ENCODE measurements at regions not wholly inside any gene's neighbourhood (a gene's known extent, or its start where the extent isn't known, plus 50 kb on each side); places are given as distances from the start of the nearest gene placed in this dataset.

DNA sequence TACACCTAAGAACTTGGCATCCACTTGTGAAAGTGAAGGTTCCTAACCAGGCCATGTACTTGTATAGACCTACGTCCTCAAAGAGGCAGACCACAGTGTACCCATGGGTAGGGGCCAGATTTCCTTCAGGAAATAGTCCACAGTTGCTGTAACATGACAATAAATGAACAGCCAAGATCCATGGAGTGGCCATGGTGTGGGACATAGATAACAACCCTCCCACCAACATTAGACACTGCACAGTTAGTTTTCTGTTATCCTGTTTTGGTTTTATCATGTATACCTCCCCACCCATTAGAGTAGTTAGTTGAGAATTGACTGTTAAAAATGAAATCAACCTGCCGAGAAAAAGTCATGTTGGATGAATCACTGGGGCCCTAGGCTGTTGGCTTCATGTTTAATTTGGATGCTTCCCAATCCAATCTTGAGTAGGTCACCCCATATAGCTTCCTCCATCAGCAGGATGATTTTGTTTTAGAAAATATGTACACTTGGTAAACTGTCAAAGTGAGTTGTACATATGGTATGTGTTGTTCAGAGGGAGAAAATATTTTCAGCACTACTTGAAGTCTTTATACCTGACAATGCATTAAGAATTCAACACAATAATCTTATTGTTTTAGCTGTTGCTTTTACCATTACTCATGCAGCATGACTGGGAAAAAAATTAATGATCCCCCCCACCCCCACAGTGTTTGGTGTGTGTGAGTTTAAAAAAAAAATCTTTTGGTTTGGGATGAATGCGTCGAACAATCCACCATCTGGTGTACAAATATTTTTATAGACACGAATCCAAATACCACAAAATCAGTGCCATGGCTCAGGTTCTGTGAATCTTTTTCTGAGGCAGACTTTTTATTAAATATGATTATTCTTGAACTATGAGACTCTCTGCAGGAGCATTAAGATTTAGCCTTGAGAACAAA lies 88.3 kb upstream of the ARHGAP29 start:
- DNase-seq, result no peak

- DNase-seq, result no peak
Measured at GRCh38 chr1:94324178-94324544, 86.8 kb upstream of the ARHGAP29 start.

- DNase-seq, result no peak
Measured at GRCh38 chr1:94323311-94324177, 86.2 kb upstream of the ARHGAP29 start.

GRCh38 chr1:94322696-94323095 lies 85.3 kb upstream of the ARHGAP29 start:
- DNase-seq, result no peak

- peak; percentile 74 for DNase-seq
Measured at GRCh38 chr1:94321662-94322061, 84.3 kb upstream of the ARHGAP29 start.

DNA sequence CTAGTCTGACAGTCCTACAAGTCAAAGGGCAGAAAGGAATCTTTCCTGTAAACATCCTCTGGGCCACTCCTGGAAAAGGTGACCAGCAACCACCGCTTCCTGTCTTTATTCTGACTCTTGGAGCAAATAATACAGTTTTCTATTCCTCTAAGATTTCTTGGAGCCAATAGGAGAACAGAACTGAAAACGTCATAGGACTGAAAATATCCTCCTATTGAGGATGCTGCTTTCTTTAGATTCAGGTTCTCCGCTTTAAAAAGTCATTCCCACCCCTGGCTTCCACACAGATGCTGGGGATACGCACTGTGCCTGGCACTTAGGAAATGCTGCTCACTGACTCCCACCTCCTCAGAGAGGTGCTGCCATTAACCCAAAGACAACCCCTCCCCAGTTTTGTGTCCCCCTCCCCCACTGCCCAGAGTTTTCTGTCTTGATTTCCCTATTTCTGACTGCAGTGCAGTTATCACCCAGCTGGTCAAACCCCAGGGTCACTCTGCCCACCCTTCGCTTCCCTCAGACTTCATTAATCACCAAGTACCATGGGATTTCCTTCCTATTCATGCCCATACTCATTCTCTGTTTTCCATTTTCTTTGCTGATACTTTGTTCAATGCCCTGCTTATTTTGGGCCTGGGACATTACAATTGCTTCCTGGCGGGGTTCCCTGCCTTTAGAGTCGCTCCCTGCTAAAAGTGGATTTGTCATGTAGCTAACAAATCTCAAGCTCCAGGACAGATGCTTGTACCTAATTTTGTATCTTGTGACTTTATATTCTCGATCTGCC lies 82.1 kb upstream of the ARHGAP29 start:
- no peak for DNase-seq

DNA sequence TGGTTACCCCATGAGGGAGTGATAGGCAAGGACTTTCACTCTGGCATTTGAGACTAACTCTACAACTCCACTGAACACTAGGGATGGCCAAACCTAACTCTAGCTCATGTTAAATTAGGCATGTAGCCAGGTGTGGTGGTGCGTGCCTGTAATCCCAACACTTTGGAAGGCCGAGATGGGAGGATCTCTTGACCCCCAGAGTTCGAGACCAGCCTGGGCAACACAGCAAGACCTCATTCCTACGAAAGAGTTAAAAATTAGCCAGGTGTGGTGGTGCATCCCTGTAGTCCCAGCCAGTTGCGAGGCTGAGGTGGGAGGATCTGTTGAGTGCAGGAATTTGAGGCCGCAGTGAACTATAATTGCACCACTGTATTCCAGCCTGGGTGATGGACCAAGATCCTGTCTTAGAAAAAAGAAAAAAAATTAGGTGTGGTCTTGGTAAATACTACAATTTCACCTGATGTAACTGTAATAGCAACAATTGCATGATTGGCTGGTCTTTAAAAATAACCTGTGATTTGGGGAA lies 81.2 kb upstream of the ARHGAP29 start:
- no peak for DNase-seq

DNA sequence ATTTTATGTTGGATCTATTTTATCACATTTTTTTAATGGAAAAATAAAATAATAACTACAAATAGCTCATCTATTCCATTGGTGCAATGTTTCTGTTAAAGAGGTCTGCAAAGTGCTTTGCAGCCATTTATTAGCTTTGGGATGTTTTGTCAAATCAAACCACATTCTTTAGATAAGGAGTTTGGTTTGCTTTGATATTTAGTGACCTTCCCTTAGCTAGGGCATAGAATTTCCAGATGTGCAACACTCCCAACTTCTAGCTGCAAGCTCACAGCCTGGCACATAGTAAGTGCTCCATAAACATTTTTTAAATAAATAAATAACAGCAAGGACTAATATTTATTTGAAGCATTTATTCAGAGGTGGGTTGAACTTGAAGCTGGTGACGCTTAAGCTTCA lies 80.4 kb upstream of the ARHGAP29 start:
- no peak for DNase-seq

- no peak for DNase-seq
Measured at GRCh38 chr1:94316836-94317789, 79.7 kb upstream of the ARHGAP29 start.

GRCh38 chr1:94316183-94316582 lies 78.8 kb upstream of the ARHGAP29 start:
- DNase-seq, result no peak

DNA sequence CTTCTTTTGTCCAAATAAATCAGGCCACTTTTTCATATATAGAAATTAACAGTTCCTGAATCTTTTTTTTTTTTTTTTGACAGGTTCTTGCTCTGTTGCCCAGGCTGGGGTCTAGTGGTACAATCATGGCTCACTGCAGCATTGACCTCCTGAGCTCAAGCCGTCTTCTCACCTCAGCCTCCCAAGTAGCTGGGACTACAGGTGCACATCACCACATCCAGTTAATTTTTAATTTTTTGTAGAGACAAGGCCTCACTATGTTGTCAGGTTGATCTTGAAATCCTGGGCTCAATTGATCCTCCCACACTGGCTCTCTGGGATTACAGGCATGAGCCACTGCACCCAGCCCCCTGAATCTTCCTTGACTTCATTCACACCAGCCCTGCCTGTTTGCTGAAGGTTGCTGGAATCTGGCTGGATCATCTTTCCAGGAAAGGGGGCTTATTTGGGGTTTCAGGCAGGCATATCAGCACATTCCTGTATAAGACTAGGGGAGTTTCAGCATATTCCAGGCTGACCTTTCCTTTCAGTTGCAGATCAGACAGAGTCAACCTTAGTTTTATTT lies 78.2 kb upstream of the ARHGAP29 start:
- DNase-seq, result no peak

GRCh38 chr1:94314222-94314858 lies 77.0 kb upstream of the ARHGAP29 start:
- no peak for DNase-seq

DNA sequence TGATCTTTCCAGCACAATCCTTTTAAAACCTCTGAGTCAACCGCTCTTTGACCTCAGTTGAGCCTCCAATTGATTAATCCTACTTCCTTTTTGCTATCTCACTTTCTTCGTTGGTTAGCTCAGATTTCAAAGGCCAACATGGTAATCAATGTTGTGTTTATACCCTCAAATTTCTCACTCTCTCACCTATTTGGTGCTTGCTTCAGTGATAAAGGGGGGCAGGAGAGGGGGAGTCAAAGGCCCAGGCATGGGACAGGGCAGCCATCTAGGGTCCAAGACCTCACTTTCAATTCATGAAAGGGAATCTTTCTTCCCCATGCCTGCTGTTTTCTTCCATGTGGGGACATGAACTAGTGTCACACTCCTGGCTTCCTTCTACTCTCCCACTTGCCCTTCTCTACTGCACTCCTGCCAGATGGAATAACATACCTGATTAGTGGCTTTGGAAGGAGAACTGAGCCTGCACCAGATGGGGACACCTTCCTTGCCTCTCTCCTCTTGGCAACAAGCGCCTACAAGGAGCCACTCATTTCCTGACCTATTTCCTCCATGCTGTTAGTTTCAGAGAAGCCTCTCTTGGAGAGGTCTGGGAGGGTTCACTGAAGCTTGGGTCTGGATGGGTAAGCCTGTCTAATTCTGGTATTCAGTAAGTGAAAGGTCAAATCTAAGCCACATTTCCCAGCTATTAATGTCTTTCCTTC lies 73.3 kb upstream of the ARHGAP29 start:
- DNase-seq, result no peak

GRCh38 chr1:94309829-94310569 lies 72.6 kb upstream of the ARHGAP29 start:
- DNase-seq, result no peak

GRCh38 chr1:94309216-94309615 lies 71.8 kb upstream of the ARHGAP29 start:
- DNase-seq, result no peak

DNA sequence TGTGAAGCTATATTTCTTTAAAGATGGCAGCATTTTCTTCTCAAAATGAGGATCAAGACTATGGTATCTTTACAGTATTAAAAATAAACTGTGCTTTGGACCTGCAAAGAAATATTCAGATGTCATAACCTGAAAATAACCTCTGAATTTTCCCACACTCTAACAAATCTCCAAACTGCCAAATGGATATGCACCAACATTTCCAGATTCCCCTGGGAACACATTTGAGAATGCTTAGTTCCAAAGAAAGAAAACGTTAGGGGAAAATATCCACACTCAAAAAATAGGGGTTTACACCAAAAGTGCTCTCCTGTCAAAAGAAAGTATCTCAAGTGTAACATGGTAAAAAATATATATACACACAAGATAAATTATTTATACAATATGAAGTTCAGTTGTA lies 69.1 kb upstream of the ARHGAP29 start:
- DNase-seq, result no peak

DNA sequence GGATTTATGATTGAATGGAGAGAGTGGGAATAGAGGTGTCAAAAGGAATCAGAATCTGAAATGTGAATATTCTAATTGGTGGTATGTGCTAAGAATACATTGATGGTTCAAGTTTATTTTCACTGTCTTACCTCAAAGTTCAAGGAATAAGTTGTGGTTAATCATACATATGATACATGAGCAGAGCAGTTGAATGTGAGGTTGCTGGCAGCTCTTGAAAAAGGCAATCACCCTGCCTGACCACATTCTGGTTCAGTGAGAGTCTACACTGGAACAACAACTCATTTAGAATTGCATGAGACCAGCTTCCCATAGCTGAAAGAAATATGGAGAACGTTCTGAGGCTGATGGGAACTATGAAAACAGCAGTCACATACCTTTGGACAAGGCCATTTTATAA lies 68.3 kb upstream of the ARHGAP29 start:
- DNase-seq, result no peak

DNA sequence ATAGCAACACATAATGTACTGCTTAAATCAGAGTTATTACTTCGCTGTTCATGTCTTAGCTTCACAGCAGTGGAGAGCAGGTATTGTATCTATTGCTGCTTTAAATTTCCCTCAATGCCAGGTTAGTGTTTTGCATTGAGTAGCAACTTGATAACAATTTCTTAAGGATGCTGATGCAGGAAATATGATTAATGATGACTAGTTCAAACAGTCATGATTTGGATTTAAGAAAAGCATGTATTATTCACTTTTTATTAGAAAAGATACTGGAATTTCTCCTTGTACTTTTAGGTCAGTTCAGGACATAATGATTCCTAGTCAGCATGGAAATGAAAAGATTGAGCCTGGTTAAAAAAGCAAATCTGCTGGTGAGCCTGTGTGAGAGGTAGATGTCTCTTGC lies 67.2 kb upstream of the ARHGAP29 start:
- no peak for DNase-seq

DNA sequence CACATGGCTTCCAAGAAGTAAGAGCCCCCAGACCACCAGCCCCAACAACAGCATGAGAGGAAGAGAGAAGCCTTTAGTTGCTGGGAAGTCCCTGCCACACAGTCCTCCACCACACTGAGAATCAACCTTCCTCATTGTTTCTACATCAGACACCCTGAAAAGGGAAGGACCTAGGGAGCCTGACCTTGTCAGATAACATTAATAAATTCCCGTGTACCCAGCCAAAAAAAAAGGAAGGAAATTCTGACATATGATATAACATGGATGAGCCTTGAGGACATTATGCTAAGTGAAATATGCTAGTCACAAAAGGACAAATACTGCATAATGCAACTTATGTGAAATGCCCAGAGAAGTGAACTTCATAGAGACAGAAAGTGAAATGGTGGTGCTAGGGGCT lies 65.6 kb upstream of the ARHGAP29 start:
- no peak for DNase-seq

Measured in NCI-H1417 treated with DMSO at 0.1 percent for 48 hours (cell line).